Smooth muscle cell (in vitro differentiated cells): ENCODE measurements at regions not wholly inside any gene's neighbourhood (a gene's known extent, or its start where the extent isn't known, plus 50 kb on each side); places are given as distances from the start of the nearest gene placed in this dataset.
"Not testable (repeated sequence)": the region's sequence is repeated elsewhere in the genome, so short reads cannot be mapped to it uniquely, and the experiment has no call there.

Source experiments
- DNase-seq: peaks from one replicate; lab custom pipeline; 2025; ENCODE audit not compliant: unreplicated experiment; lab: John Stamatoyannopoulos, UW
- H2AFZ ChIP-seq: fragments of 200-600 bp; sonication (generic); 2 replicates; pipeline ENCODE4 v1.6.0; 2016; ENCODE audit warnings: antibody characterized with exemption, low read depth, mild to moderate bottlenecking
- H3F3A ChIP-seq: fragments of 200-600 bp; sonication (generic); 2 replicates; pipeline ENCODE4 v1.6.0; 2017; ENCODE audit warnings: antibody characterized with exemption, low read depth
- H3K27ac ChIP-seq: fragments of 200-600 bp; sonication (generic); 2 replicates; pipeline ENCODE4 v1.5.1; 2016; ENCODE audit warnings: low read depth, mild to moderate bottlenecking
- H3K27me3 ChIP-seq: fragments of 200-600 bp; sonication (generic); 2 replicates; pipeline ENCODE4 v1.6.1; 2016; ENCODE audit warnings: low read depth, mild to moderate bottlenecking
- H3K36me3 ChIP-seq: fragments of 200-600 bp; sonication (generic); 2 replicates; pipeline ENCODE4 v1.5.1; 2016; ENCODE audit warnings: low read depth
- H3K4me1 ChIP-seq: fragments of 200-600 bp; sonication (generic); 2 replicates; pipeline ENCODE4 v1.5.1; 2016; ENCODE audit warnings: low read depth
- H3K4me2 ChIP-seq: fragments of 200-600 bp; sonication (generic); 2 replicates; pipeline ENCODE4 v1.6.0; 2016; ENCODE audit warnings: mild to moderate bottlenecking
- H3K4me3 ChIP-seq: fragments of 200-600 bp; sonication (generic); 2 replicates; pipeline ENCODE4 v1.5.1; 2016; ENCODE audit warnings: mild to moderate bottlenecking
- H3K79me2 ChIP-seq: fragments of 200-600 bp; sonication (generic); 2 replicates; pipeline ENCODE4 v1.6.0; 2016; ENCODE audit warnings: low read depth, mild to moderate bottlenecking
- H3K9ac ChIP-seq: fragments of 200-600 bp; sonication (generic); 2 replicates; pipeline ENCODE4 v1.6.0; 2016; ENCODE audit warnings: low read depth
- H3K9me3 ChIP-seq: fragments of 200-600 bp; sonication (generic); replicated peaks from 2 replicates; pipeline ENCODE4 v1.5.1; 2016; ENCODE audit warnings: low read depth
- H4K20me1 ChIP-seq: fragments of 200-600 bp; sonication (generic); 2 replicates; pipeline ENCODE4 v1.6.0; 2016; ENCODE audit warnings: low read depth
- CTCF ChIP-seq: fragments of 200-600 bp; sonication (generic); IDR thresholded peaks from 2 replicates; pipeline ENCODE4 v1.5.1; 2017; ENCODE audit warnings: borderline replicate concordance, mild to moderate bottlenecking, antibody characterized with exemption; ENCODE audit not compliant: insufficient read depth, poor library complexity, severe bottlenecking
- WGBS: methylation state at CpG from one replicate; pipeline ENCODE4 v1.1.7; 2016; ENCODE audit warnings: low lambda C conversion rate; 5-methylcytosine and 5-hydroxymethylcytosine counted together

- no peak for TF ChIP-seq CTCF
- Histone ChIP-seq H3F3A (peaks cover 8% of the 10 kb centered on the region), H4K20me1 (no peaks in the 10 kb centered on the region), H3K4me1 (peaks cover 27% of the 10 kb centered on the region), H3K27me3 (no peaks in the 10 kb centered on the region), H3K79me2 (peaks cover 44% of the 10 kb centered on the region), H3K36me3 (no peaks in the 10 kb centered on the region), H2AFZ (no peak overlapping the region), H3K9me3 (no peaks in the 10 kb centered on the region), H3K9ac (no peak overlapping the region), H3K4me2 (no peak overlapping the region), H3K4me3 (no peak overlapping the region), H3K27ac (no peak overlapping the region)
- WGBS: 67% methylated on average over 5 of the region's 5 CpGs
- DNase-seq: no peak
Measured at GRCh38 chr6:27140999-27141528, 106.4 kb upstream of the PRSS16 start.

GRCh38 chr6:27141529-27142015 is 105.9 kb upstream of the PRSS16 start:
- 78% methylated on average over 3 of the region's 3 CpGs for whole genome bisulfite sequencing
- H3K36me3 ChIP-seq: no peaks in the 10 kb centered on the region
- H3K27me3 ChIP-seq: no peaks in the 10 kb centered on the region
- H4K20me1 ChIP-seq: no peaks in the 10 kb centered on the region
- H3K4me3 ChIP-seq: no peak overlapping the region
- H3K9ac ChIP-seq: no peak overlapping the region
- no peak overlapping the region for H3K4me2 ChIP-seq
- peaks cover 44% of the 10 kb centered on the region for H3K79me2 ChIP-seq
- H3K4me1 ChIP-seq: peaks cover 24% of the 10 kb centered on the region
- H3F3A ChIP-seq: peaks cover 8% of the 10 kb centered on the region
- no peak overlapping the region for H2AFZ ChIP-seq
- H3K27ac ChIP-seq: no peak overlapping the region
- no peak for TF ChIP-seq CTCF
- no peak for DNase-seq
- H3K9me3 ChIP-seq: no peaks in the 10 kb centered on the region

- peaks cover 20% of the 10 kb centered on the region for H3K4me1 ChIP-seq
- H3F3A ChIP-seq, H3K4me3 ChIP-seq, H3K4me2 ChIP-seq, H3K36me3 ChIP-seq, H3K27me3 ChIP-seq, DNase-seq, H3K9ac ChIP-seq, H3K9me3 ChIP-seq, H3K27ac ChIP-seq, H4K20me1 ChIP-seq, H2AFZ ChIP-seq: not testable (repeated sequence)
- 95% methylated on average over 4 of the region's 4 CpGs for WGBS
- H3K79me2 ChIP-seq: peaks cover 44% of the 10 kb centered on the region
Measured at GRCh38 chr6:27143020-27143388, 104.5 kb upstream of the PRSS16 start.

GRCh38 chr6:27143474-27144026 is 104.0 kb upstream of the PRSS16 start:
- no peaks in the 10 kb centered on the region for H3K27me3 ChIP-seq
- no peak for TF ChIP-seq CTCF
- H3K9ac ChIP-seq: no peak overlapping the region
- H3K9me3 ChIP-seq: no peaks in the 10 kb centered on the region
- no peaks in the 10 kb centered on the region for H4K20me1 ChIP-seq
- no peak overlapping the region for H3K27ac ChIP-seq
- 83% methylated on average over 2 of the region's 2 CpGs for WGBS
- no peak overlapping the region for H3K4me3 ChIP-seq
- no peaks in the 10 kb centered on the region for H3K36me3 ChIP-seq
- H3K4me1 ChIP-seq: peaks cover 18% of the 10 kb centered on the region
- H3K79me2 ChIP-seq: peaks cover 44% of the 10 kb centered on the region
- no peak for DNase-seq
- peaks cover 6% of the 10 kb centered on the region for H3F3A ChIP-seq
- H2AFZ ChIP-seq: no peak overlapping the region
- no peak overlapping the region for H3K4me2 ChIP-seq
